ENCODE measurements at regions not wholly inside any gene's neighbourhood (a gene's known extent, or its start where the extent isn't known, plus 50 kb on each side); places are given as distances from the start of the nearest gene placed in this dataset.
"Not testable (repeated sequence)": the region's sequence is repeated elsewhere in the genome, so short reads cannot be mapped to it uniquely, and the experiment has no call there.

DNA sequence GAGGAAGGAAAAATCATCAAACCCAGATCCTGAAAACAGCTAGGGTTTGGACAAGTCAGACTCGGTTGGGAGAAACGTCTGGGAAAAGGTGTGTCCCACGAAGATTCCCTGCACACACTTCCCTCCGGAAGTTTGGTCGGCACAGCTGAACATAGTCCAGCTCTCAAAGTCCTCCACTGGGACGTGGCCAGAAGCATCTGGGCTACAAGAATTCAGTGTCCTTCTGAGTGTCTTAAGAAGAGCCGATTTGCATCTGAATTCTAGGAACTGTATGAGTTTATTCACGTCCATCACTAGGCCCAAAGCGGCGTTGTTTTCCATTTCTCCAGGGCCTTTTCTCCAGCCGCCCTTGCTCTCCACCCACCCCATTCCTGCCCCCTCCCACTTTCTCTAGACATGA is 109.1 kb downstream of the C17orf67 start:
- H3K4me3 ChIP-seq (ENCODE audit: low read depth, poor library complexity, severe bottlenecking), result no peak overlapping the region
- TF ChIP-seq, protein P1, sequence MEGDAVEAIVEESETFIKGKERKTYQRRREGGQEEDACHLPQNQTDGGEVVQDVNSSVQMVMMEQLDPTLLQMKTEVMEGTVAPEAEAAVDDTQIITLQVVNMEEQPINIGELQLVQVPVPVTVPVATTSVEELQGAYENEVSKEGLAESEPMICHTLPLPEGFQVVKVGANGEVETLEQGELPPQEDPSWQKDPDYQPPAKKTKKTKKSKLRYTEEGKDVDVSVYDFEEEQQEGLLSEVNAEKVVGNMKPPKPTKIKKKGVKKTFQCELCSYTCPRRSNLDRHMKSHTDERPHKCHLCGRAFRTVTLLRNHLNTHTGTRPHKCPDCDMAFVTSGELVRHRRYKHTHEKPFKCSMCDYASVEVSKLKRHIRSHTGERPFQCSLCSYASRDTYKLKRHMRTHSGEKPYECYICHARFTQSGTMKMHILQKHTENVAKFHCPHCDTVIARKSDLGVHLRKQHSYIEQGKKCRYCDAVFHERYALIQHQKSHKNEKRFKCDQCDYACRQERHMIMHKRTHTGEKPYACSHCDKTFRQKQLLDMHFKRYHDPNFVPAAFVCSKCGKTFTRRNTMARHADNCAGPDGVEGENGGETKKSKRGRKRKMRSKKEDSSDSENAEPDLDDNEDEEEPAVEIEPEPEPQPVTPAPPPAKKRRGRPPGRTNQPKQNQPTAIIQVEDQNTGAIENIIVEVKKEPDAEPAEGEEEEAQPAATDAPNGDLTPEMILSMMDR (IDR thresholded peaks at IDR 0.05), result no peak
- no peak for DNase-seq (ENCODE audit: low spot score in 2 of 2)
- 64 to 73% methylated on average over 11 of the region's 11 CpGs for WGBS, 2 donors
- intact Hi-C loops (cut with DNase I; ENCODE audit: low total_unique reads), result loop anchor here (10.0 kb wide), 1 partner anchor 1200 kb away; no protein-coding TSS in a partner anchor

DNA sequence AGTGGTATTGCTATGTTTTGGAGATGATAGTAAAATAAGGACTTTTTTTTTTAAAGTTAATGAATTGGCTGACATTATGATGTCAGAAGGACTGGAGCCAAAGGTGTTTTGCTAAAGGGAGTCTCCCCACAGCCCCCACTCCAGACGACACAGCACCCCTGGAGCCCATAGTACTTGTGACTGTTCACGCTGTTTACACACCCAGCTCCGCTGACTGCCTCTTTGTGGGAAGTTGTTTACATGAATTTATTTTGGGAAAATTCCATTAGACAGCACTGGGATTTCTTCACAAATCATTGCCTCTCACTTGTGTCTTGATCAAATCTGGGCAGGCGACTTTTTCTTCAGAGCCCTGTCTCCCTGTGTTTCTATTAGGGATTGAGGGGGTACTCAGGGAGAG is 108.6 kb downstream of the C17orf67 start:
- WGBS, 2 donors, result 66 to 70% methylated on average over 4 of the region's 4 CpGs
- no peak for TF ChIP-seq POLR2A (IDR thresholded peaks at IDR 0.05)
- TF ChIP-seq, protein P1 (IDR thresholded peaks at IDR 0.05), result no peak
- H3K4me3 ChIP-seq (ENCODE audit: low read depth, poor library complexity, severe bottlenecking), result no peak overlapping the region
- no peak for DNase-seq (ENCODE audit: low spot score in 2 of 2)
- intact Hi-C loops (cut with DNase I; ENCODE audit: low total_unique reads), result loop anchor here (10.0 kb wide), 1 partner anchor 1200 kb away; no protein-coding TSS in a partner anchor

DNA sequence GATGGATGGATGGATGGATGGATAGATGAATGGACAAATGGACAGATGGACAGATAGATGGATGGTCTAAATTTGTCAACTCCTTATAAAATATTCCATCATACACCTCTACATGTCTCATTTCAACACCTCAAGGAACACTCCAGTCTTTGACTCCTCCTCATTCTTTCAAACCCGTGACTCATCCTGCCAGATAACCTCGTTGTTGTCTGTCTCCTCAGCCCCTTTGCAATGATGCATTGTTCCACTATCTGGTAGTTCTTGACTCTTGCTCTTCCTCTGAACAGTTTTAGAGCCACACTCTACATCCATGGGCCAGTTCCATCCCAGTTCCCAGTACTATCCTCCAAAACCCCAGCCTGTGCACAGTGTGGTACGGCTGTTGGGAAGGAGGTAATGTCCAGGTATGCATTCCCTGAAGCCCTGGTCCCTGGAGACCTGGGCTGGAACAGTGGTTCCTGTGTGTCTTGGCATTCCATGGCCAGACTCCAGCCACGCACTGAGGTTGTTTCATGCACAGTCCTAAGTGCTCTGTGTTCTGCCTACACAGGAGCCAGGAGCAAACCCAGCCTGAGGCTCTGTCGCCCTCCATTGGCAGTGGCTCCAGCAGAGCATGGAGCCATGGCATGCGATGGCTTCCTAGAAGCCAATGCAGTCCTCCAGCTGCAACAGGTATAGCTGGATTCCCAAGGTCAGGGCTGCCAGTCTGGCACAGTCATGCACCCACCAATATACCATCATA is 105.7 kb downstream of the C17orf67 start:
- TF ChIP-seq POLR2A (IDR thresholded peaks at IDR 0.05), result no peak
- TF ChIP-seq, protein P1 (IDR thresholded peaks at IDR 0.05), result no peak

DNA sequence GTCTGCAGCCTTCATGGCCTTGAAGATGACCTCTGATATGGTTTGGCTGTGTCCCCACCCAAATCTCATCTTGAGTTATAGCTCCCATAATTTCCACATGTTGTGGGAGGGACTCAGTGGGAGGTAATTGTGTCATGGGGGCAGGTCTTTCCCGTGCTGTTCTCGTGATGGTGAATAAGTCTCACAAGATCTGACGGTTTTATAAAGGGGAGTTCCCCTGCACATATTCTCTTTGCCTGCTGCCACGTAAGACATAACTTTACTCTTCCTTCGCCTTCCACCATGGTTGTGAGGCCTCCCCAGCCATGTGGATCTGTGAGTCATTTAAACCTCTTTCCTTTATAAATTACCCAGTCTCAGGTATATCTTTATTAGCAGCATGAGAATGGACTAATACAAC is 102.6 kb downstream of the C17orf67 start:
- WGBS, 2 donors, result 82 to 88% methylated on average over 5 of the region's 5 CpGs
- intact Hi-C loops (cut with DNase I; ENCODE audit: low total_unique reads); H3K4me3 ChIP-seq (ENCODE audit: low read depth, poor library complexity, severe bottlenecking); DNase-seq (ENCODE audit: low spot score in 2 of 2): not testable (repeated sequence)

More for the DNA sequence above, 105.7 kb downstream of the C17orf67 start:
- intact Hi-C loops (cut with DNase I; ENCODE audit: low total_unique reads), result loop anchor here (10.0 kb wide), 1 partner anchor 1203 kb away; no protein-coding TSS in a partner anchor
- no peak for DNase-seq (ENCODE audit: low spot score in 2 of 2)
- 73 to 79% methylated on average over 6 of the region's 6 CpGs for WGBS, 2 donors
- H3K4me3 ChIP-seq (ENCODE audit: low read depth, poor library complexity, severe bottlenecking), result no peak overlapping the region

DNA sequence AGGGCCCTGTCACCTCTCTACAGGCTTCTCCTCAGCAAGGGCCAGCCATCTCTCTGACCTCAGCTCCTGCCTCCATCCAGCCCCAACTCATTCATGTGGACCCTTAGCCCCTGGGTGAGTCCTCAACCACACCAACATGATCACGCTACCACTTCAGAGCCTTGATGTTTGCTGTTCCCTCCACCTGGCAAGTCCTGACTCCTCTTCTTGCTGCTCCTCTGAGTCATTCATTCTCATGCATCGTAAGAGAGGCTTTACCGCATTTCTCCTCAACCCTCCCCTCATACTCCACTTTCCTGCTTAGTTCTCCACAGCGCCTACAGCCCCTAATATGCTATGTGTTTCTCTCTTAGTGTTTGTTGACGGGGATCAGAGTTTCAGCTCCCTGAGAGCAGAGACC is 99.9 kb downstream of the C17orf67 start:
- DNase-seq (ENCODE audit: low spot score in 2 of 2), result no peak
- WGBS, 2 donors, result 89 to 90% methylated on average over 5 of the region's 5 CpGs
- intact Hi-C loops (cut with DNase I; ENCODE audit: low total_unique reads), result no loop called here
- H3K4me3 ChIP-seq (ENCODE audit: low read depth, poor library complexity, severe bottlenecking), result no peak overlapping the region
- TF ChIP-seq, protein P1 (IDR thresholded peaks at IDR 0.05), result no peak
- TF ChIP-seq POLR2A (IDR thresholded peaks at IDR 0.05), result no peak

DNA sequence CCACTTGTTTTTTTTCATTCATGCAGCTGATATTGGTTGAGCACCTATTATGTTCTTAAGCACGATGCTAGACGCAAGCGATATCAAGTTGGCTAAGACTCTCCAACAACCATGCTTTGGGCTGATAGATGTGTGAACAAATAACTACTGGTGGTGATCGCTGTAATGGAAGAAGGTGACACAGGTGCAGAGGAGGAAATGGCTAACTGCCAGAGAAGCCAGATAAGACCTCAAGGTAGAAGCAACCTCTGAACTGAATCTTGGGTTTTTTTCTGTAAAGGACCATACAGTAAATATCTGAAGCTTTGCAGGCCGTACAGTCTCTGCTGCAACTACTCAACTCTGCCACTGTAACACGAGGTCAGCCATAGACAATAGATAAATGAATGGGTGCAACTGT is 97.9 kb downstream of the C17orf67 start:
- DNase-seq (ENCODE audit: low spot score in 2 of 2), result no peak
- intact Hi-C loops (cut with DNase I; ENCODE audit: low total_unique reads), result no loop called here
- WGBS, 2 donors, result 94 to 96% methylated on average over 6 of the region's 6 CpGs
- no peak for TF ChIP-seq POLR2A (IDR thresholded peaks at IDR 0.05)
- TF ChIP-seq, protein P1 (IDR thresholded peaks at IDR 0.05), result no peak
- no peak overlapping the region for H3K4me3 ChIP-seq (ENCODE audit: low read depth, poor library complexity, severe bottlenecking)
